Amygdala (tissue), 56 donors: ENCODE measurements at regions not wholly inside any gene's neighbourhood (a gene's known extent, or its start where the extent isn't known, plus 50 kb on each side); places are given as distances from the start of the nearest gene placed in this dataset.
"Not testable (repeated sequence)": the region's sequence is repeated elsewhere in the genome, so short reads cannot be mapped to it uniquely, and the experiment has no call there.

ENCODE experiments used
- DNase-seq, 56 donors: peaks; one replicate each; lab custom pipeline; 2025; lab: John Stamatoyannopoulos, UW

GRCh38 chr2:16746833-16747232 lies 81.2 kb upstream of the CYRIA start:
- no peak for DNase-seq

GRCh38 chr2:16746329-16746728 lies 80.7 kb upstream of the CYRIA start:
- no peak for DNase-seq

GRCh38 chr2:16745466-16745865 lies 79.8 kb upstream of the CYRIA start:
- no peak for DNase-seq

- DNase-seq: no peak
Observed at GRCh38 chr2:16744521-16744920, 78.9 kb upstream of the CYRIA start.

GRCh38 chr2:16742026-16742425 lies 76.4 kb upstream of the CYRIA start:
- no peak for DNase-seq

GRCh38 chr2:16741498-16741897 lies 75.9 kb upstream of the CYRIA start:
- DNase-seq: peak in 9 of 56 donors; percentile 6 to 47 (median 13)

- no peak for DNase-seq
Observed at GRCh38 chr2:16739778-16740581, 74.3 kb upstream of the CYRIA start.

GRCh38 chr2:16738361-16739225 lies 73.0 kb upstream of the CYRIA start:
- no peak for DNase-seq

- no peak for DNase-seq
Observed at GRCh38 chr2:16737812-16738211, 72.2 kb upstream of the CYRIA start.

GRCh38 chr2:16736633-16737032 lies 71.0 kb upstream of the CYRIA start:
- no peak for DNase-seq

- no peak for DNase-seq
Observed at GRCh38 chr2:16729335-16729734, 63.7 kb upstream of the CYRIA start.

- no peak for DNase-seq
Observed at GRCh38 chr2:16728351-16729136, 62.9 kb upstream of the CYRIA start.

- not testable (repeated sequence) for DNase-seq
Observed at GRCh38 chr2:16727849-16728248, 62.2 kb upstream of the CYRIA start.

- peak in 9 of 56 donors; percentile 2 to 55 (median 11) for DNase-seq
Observed at GRCh38 chr2:16727256-16727655, 61.6 kb upstream of the CYRIA start.

GRCh38 chr2:16726577-16726976 lies 60.9 kb upstream of the CYRIA start:
- no peak for DNase-seq

- DNase-seq: no peak
Observed at GRCh38 chr2:16726147-16726546, 60.5 kb upstream of the CYRIA start.

GRCh38 chr2:16725549-16725948 lies 59.9 kb upstream of the CYRIA start:
- no peak for DNase-seq

- DNase-seq: no peak
Observed at GRCh38 chr2:16722677-16723076, 57.0 kb upstream of the CYRIA start.

GRCh38 chr2:16722126-16722525 lies 56.5 kb upstream of the CYRIA start:
- no peak for DNase-seq

GRCh38 chr2:16721529-16721928 lies 55.9 kb upstream of the CYRIA start:
- DNase-seq: not testable (repeated sequence)

GRCh38 chr2:16720737-16721136 lies 55.1 kb upstream of the CYRIA start:
- not testable (repeated sequence) for DNase-seq
